GM10266 (cell line): ENCODE measurements at regions not wholly inside any gene's neighbourhood (a gene's known extent, or its start where the extent isn't known, plus 50 kb on each side); places are given as distances from the start of the nearest gene placed in this dataset.

Source experiments
- DNase-seq: peaks from one replicate; pipeline ENCODE4 v3.0.0; 2012; ENCODE audit errors: extremely low spot score
- CTCF ChIP-seq: IDR thresholded peaks from 2 replicates; pipeline ENCODE4 v1.5.1; 2012; ENCODE audit warnings: mild to moderate bottlenecking, low read depth; ENCODE audit not compliant: control insufficient read depth, insufficient read depth; ENCODE audit errors: missing control alignments

DNA sequence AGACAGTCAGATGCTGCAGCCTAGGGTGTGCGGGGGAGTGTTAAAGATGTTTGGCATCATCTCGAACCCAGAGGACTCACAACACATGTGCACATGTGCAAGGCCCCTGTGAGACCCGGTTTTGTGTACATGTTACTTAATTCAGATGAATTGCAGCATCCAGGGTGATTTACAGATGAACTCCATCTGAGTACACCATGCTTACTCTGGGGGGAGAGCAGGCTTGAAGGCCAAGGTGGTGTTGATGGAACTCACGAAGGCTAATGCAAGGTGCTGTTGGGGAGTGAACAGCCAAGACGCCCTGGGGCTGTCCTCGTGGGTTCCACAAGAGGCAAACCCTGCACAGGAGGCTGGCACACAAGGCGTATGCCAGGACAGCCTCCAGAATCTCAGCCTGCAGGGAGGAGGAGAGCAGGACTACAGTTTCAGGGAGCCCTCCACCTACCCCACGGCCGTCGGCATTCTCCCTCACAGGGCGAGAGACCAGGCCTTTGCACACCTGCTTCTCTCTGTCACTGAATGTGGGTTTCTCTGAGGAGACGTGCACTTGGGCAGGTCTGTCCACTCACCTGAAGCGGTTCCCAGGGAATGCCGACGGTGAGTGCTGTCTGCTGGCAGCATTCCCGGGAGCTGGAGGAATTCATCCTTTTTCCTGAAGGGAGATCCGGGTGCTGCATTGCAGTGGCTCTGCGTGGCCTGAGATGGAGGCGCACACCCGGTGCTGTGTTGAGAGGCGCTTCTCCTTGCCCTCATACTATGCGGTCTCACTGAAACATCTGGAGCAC lies 178.5 kb upstream of the RNF32 start:
- TF ChIP-seq CTCF = no peak
- no peak for DNase-seq

GRCh38 chr7:156460858-156461627 lies 179.5 kb upstream of the RNF32 start:
- TF ChIP-seq CTCF = no peak
- no peak for DNase-seq

GRCh38 chr7:156459582-156459981 lies 181.0 kb upstream of the RNF32 start:
- no peak for DNase-seq
- no peak for TF ChIP-seq CTCF

DNA sequence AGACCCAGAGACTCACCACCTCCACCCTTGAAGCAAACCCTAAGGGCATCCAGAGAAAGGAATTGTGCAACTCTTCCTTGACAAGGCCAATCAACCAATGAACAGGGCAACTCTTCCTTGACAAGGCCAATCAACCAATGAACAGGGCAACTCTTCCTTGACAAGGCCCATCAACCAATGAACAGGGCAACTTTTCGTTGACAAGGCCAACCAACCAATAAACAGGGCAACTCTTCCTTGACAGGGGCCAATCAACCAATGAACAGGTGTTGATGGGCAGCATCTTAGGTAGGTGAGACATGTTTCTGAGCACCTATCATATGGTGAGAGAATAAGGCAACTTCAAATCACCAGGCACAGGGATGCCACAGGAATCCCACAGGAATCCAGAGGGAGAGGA lies 181.5 kb upstream of the RNF32 start:
- no peak for DNase-seq
- TF ChIP-seq CTCF = no peak

- TF ChIP-seq CTCF = no peak
- no peak for DNase-seq
Observed at GRCh38 chr7:156458011-156458410, 182.6 kb upstream of the RNF32 start.

DNA sequence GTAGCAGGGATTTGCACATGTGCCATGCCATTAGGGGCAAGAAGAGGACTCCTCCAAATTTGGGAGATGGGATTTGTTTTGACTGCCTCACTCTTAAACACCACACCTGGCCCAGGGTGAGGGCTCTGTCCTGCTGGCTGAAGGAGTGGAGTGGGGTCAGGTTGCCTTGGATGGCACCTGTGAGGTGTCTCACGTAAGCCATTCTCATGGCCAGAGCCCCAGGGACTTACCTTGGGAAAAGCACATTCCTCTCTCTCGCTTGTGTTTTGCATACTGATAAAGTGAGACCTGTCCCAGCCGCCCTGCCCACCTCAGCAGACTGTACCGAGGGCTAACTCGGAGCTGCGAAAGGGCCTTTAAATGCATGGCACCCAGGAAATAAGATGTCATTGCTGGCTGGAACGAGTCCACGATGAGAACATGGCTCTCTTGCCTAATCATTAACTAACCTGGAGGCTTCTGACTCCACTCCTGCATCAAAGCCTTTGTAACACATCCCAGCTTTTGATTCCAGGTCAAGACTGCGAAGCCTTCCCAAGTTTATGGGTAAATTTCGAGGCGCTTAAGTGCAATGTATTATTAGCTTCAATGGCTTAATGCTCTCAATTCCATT lies 184.0 kb upstream of the RNF32 start:
- DNase-seq = no peak
- TF ChIP-seq CTCF = no peak
